SK-N-MC (cell line): ENCODE measurements at regions not wholly inside any gene's neighbourhood (a gene's known extent, or its start where the extent isn't known, plus 50 kb on each side); places are given as distances from the start of the nearest gene placed in this dataset.

Experiments used
- EZH2 ChIP-seq: fragments of 200-600 bp; sonication (generic); IDR thresholded peaks from one replicate; pipeline ENCODE4 v1.6.1; 2017; ENCODE audit warnings: antibody characterized with exemption
- FOXP2 ChIP-seq: optimal IDR thresholded peaks from 2 replicates; pipeline ENCODE3; 2011; ENCODE audit warnings: mild to moderate bottlenecking, moderate library complexity; ENCODE audit not compliant: insufficient read depth; ENCODE audit errors: extremely low read length, control extremely low read depth
- POLR2AphosphoS5 ChIP-seq: IDR thresholded peaks from 2 replicates; pipeline ENCODE4 v1.6.1; 2012; ENCODE audit warnings: mild to moderate bottlenecking, low read depth, low read length, borderline replicate concordance

- TF ChIP-seq EZH2 (no peak), POLR2AphosphoS5 (no peak), FOXP2 (no peak)
Observed at GRCh38 chrX:26845056-26845455, 618.1 kb downstream of the PPP4R3C start.
